NCI-H1092 (cell line): ENCODE measurements at regions not wholly inside any gene's neighbourhood (a gene's known extent, or its start where the extent isn't known, plus 50 kb on each side); places are given as distances from the start of the nearest gene placed in this dataset.
"Not testable (repeated sequence)": the region's sequence is repeated elsewhere in the genome, so short reads cannot be mapped to it uniquely, and the experiment has no call there.

Source experiments
- DNase-seq: peaks from one replicate; lab custom pipeline; 2025; lab: John Stamatoyannopoulos, UW

GRCh38 chr11:23563591-23563990, 703.3 kb upstream of the CCDC179 start:
- DNase-seq, result no peak

GRCh38 chr11:23564370-23564769, 704.1 kb upstream of the CCDC179 start:
- no peak for DNase-seq

DNA sequence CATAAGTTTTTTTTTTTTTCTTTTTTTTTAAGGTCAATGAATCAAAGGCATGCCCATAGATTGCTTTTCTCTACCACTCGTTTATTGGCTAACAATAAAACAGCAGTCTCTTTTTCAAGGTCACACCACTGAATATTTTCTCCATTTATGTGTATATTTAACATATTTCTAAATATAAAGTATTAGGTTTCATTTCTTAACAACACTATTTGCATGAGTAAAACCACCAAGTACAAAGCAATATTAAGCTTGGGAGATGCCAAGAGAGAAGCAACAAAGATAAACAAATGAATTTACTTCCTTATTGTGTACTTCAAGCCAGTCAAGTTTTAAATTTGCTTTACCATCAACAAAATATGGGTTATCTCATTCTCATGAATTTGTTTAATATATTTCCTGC, 708.9 kb upstream of the CCDC179 start:
- DNase-seq, result no peak

- no peak for DNase-seq
Measured at GRCh38 chr11:23569547-23569946, 709.3 kb upstream of the CCDC179 start.

GRCh38 chr11:23570828-23571227, 710.6 kb upstream of the CCDC179 start:
- no peak for DNase-seq

- DNase-seq, result no peak
Measured at GRCh38 chr11:23573429-23573828, 713.2 kb upstream of the CCDC179 start.

GRCh38 chr11:23574149-23574548, 713.9 kb upstream of the CCDC179 start:
- DNase-seq, result no peak

- DNase-seq, result no peak
Measured at GRCh38 chr11:23577296-23577695, 717.0 kb upstream of the CCDC179 start.

DNA sequence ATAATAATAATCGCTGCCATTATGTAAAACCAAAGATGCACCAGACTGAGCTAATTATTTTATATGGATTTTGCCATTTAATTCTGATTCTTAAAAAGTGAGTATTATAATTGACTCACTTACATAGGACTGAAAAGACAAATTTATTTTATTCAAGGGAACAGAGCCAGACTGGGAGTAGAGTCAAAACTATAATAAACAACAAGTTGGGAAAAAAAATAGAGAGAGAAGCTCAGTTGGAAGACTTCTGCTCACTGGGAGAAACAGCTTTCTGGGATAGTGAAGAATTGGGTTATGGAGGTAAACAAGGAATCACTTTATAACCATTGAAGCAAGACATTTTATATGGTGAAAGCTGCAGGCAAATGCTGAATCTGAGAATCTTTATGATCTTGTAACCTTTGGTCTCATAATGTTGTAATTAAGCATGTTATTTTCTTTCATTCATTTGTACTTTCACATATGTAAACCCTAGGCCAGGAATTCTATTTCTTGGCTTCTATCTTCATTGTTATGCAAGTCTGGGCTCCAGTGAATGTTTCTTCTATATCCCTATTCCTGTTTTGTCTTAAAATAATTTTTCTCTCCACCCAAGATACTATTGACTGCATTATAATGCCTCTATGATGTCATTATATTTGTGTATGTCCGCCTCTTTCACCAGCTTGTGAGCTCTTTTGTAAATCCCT, 725.3 kb upstream of the CCDC179 start:
- DNase-seq, result no peak

GRCh38 chr11:23586173-23586572, 725.9 kb upstream of the CCDC179 start:
- DNase-seq, result no peak

GRCh38 chr11:23590596-23591308, 730.5 kb upstream of the CCDC179 start:
- DNase-seq, result no peak

- DNase-seq, result no peak
Measured at GRCh38 chr11:23594755-23595154, 734.5 kb upstream of the CCDC179 start.

- DNase-seq, result no peak
Measured at GRCh38 chr11:23604966-23605365, 744.7 kb upstream of the CCDC179 start.

DNA sequence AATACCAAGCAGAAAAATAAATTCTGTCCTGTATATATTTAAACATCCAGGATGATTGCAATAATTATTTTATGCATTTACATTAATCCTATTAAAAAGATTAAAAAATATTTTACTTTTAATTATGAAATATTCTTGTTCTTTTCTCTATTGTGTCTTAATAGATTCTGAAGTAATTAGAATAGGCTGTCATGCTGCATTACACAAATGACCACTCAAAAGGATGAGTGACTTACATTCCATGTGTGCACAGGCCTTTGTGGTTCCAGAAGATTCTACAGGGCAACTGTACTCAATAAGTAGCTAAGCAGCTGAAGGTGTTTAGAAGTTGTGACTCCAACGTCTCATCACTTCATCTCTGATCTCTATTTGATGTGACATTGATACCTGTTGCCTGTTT, 745.9 kb upstream of the CCDC179 start:
- DNase-seq, result no peak

DNA sequence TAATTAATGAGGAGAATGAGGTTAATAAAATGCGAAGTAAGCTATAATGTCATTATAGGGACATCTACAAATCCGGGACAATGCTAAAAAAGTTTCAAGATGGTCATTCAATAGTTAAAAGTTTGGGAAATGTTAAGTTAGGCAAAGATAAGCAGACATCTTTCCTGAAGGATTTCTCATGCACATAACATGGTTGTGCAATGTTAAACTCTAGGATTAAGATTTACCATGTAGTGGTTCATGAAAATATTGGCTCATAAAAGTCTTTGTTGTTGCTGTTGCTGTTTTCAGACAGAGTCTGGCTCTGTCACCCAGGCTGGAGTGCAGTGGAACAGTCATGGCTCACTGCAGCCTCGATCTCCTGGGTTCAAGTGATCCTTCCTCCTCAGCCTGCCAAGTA, 751.5 kb upstream of the CCDC179 start:
- no peak for DNase-seq

- DNase-seq, result no peak
Measured at GRCh38 chr11:23620617-23621016, 760.3 kb upstream of the CCDC179 start.

DNA sequence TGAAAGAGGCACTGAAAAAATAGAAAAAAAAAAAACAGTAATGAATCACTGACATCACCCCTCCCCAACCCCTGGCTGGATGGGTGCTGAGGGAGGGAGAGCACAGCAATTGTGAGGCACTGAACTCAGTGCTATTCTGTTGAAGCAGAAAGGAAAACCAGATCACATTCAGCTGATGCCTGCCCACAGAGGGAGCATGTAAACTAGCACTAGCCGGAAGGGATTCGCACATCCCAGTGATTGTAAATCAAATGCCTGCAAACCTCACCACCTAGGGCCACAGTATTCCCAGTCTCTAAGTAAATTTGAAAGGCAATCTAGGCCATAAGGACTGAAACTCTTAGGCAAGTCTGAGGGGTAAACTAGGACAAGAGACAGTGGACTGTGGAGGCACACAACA, 772.0 kb upstream of the CCDC179 start:
- DNase-seq, result no peak

DNA sequence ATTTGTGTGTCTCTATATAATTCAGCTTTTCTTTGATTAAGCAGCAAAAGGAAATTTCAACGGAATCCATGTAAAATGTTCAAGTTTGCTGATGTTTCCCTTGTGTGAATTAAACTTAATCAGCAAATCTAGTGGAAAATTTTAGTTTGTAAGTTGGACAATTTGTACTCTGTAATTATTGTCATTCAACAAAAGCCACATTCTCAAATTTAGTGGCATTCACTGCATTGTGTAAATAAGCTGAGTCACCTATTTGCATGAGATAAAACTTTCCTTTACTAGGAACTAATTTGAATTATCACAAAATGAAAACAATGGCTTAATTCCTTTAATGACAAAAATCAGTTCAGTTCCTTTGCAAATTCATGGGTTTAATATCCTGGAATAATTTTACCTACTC, 784.2 kb upstream of the CCDC179 start:
- no peak for DNase-seq

DNA sequence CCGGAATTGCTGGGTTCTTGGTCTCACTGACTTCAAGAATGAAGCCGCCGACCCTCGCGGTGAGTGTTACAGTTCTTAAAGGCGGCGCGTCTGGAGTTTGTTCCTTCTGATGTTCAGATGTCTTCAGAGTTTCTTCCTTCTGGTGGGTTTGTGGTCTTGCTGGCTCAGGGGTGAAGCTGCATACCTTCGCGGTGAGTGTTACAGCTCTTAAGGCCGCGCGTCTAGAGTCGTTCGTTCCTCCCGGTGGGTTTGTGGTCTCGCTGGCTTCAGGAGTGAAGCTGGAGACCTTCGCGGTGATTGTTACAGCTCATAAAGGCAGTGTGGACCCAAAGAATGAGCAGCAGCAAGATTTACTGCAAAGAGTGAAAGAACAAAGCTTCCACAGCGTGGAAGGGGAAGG, 792.1 kb upstream of the CCDC179 start:
- DNase-seq, result not testable (repeated sequence)

DNA sequence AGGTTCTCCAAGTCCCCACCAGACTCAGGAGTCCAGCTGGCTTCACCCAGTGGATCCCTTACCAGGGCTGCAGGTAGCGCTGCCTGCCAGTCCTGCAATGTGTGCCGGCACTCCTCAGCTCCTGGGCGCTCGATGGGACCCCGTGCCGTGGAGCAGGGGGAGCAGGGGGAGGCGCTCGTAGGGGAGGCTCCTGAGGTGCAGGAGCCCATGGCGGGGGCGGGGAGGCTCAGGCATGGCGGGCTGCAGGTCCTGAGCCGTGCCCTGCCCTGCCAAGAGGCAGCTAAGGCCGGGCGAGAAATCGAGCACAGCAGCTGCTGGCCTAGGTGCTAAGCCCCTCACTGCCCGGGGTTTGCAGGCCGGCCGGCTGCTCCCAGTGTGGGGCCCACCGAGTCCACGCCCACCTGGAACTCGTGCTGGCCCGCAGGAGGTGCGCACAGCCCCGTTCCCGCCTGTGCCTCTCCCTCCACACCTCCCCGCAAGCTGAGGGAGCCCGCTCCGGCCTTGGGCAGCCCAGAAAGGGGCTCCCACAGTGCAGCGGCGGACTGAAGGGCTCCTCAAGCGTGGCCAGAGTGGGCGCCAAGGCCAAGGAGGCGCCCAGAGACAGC, 792.9 kb upstream of the CCDC179 start:
- DNase-seq, result no peak

DNA sequence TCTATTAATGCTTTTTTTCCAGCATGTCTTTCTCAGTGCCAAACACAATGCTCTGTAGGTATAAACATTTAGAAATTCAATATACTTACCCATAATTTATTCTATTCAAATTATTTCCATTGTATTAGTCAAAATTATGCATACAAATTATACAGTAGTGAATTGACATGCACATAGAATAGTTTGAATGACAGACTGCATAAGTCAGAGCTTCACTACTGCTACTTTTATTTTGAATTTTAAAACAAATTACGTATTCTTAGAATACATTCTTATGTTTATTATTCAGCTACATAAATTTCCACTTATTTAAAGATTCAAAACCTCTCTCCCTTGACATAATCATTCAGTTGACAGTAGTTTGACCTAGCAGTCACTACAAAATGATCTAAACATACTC, 808.0 kb upstream of the CCDC179 start:
- no peak for DNase-seq

DNA sequence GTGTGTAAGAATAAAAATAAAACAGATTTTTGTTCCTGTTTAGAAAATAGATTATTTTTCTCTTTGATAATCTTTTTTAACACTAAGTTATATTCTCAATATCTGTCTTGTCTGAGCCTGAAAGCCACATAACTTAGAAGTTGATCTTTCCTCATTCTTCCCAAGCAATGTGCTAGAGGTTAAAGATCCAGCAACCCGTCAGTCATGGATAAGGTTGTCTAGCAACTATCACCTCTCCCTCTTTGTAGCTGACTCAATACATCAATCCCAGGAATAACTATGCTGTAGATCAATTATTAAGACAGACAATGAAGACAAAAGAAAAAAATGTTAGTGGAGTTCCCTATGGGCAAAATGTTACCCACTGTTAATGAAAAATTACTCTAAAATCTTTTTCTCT, 813.1 kb upstream of the CCDC179 start:
- DNase-seq, result no peak

- DNase-seq, result no peak
Measured at GRCh38 chr11:23674866-23675265, 814.6 kb upstream of the CCDC179 start.
